ENCODE measurements at regions not wholly inside any gene's neighbourhood (a gene's known extent, or its start where the extent isn't known, plus 50 kb on each side); places are given as distances from the start of the nearest gene placed in this dataset.

- no peak overlapping the region for H3K4me2 ChIP-seq (ENCODE audit: low read length)
- no peaks in the 10 kb centered on the region for H3K36me3 ChIP-seq (ENCODE audit: insufficient read depth, low read length)
- no peak for TF ChIP-seq CTCF (IDR thresholded peaks at IDR 0.05; ENCODE audit: poor library complexity, severe bottlenecking)
- no peak for TF ChIP-seq EZH2 (IDR thresholded peaks at IDR 0.05; ENCODE audit: borderline replicate concordance, insufficient read depth, low read length, poor library complexity, severe bottlenecking)
- no peak for TF ChIP-seq SMC3 (conservative IDR thresholded peaks at IDR 0.05; ENCODE audit: poor library complexity)
- TF ChIP-seq POLR2AphosphoS5 (IDR thresholded peaks at IDR 0.05): no peak
- no peak for TF ChIP-seq RAD21 (conservative IDR thresholded peaks at IDR 0.05)
- no peak for TF ChIP-seq MXI1 (conservative IDR thresholded peaks at IDR 0.05; ENCODE audit: poor library complexity, severe bottlenecking)
- TF ChIP-seq EP300 (conservative IDR thresholded peaks at IDR 0.05; ENCODE audit: poor library complexity, severe bottlenecking): no peak
- TF ChIP-seq REST (IDR thresholded peaks at IDR 0.05; ENCODE audit: borderline replicate concordance): no peak
- TF ChIP-seq TAF1 (IDR thresholded peaks at IDR 0.05; ENCODE audit: low read depth): no peak
- H3K9me2 ChIP-seq (ENCODE audit: insufficient read depth, low read length): no peaks in the 10 kb centered on the region
- no peaks in the 10 kb centered on the region for H4K20me1 ChIP-seq (ENCODE audit: insufficient read depth)
- H3K79me2 ChIP-seq (replicated peaks; ENCODE audit: insufficient read depth, low read length): no peaks in the 10 kb centered on the region
- H3K27ac ChIP-seq (ENCODE audit: low read length): no peak overlapping the region
- H2AFZ ChIP-seq (ENCODE audit: low read depth, low read length): no peak overlapping the region
- no peak overlapping the region for H3K4me3 ChIP-seq (ENCODE audit: low read length)
- no peak overlapping the region for H3K9ac ChIP-seq (ENCODE audit: low read length)
- no peaks in the 10 kb centered on the region for H3F3A ChIP-seq (ENCODE audit: insufficient read depth, low read length, poor library complexity, severe bottlenecking)
- no peaks in the 10 kb centered on the region for H3K9me3 ChIP-seq (ENCODE audit: low read length)
- no peaks in the 10 kb centered on the region for H3K27me3 ChIP-seq (ENCODE audit: insufficient read depth, low read depth, low read length)
These were observed 590.2 kb upstream of the MEF2C start for GRCh38 chr5:89473196-89473595.

- Histone ChIP-seq H3K27me3 (ENCODE audit: insufficient read depth, low read depth, low read length) (no peaks in the 10 kb centered on the region), H4K20me1 (ENCODE audit: insufficient read depth) (no peaks in the 10 kb centered on the region), H3K9ac (ENCODE audit: low read length) (no peak overlapping the region), H3K36me3 (ENCODE audit: insufficient read depth, low read length) (no peaks in the 10 kb centered on the region), H3K79me2 (replicated peaks; ENCODE audit: insufficient read depth, low read length) (no peaks in the 10 kb centered on the region), H3K27ac (ENCODE audit: low read length) (no peak overlapping the region), H3K9me2 (ENCODE audit: insufficient read depth, low read length) (no peaks in the 10 kb centered on the region), H3K9me3 (ENCODE audit: low read length) (no peaks in the 10 kb centered on the region), H3K4me3 (ENCODE audit: low read length) (no peak overlapping the region), H3F3A (ENCODE audit: insufficient read depth, low read length, poor library complexity, severe bottlenecking) (no peaks in the 10 kb centered on the region), H2AFZ (ENCODE audit: low read depth, low read length) (no peak overlapping the region), H3K4me2 (ENCODE audit: low read length) (no peak overlapping the region)
- no peak for TF ChIP-seq TAF1 (IDR thresholded peaks at IDR 0.05; ENCODE audit: low read depth)
- TF ChIP-seq SMC3 (conservative IDR thresholded peaks at IDR 0.05; ENCODE audit: poor library complexity): no peak
- no peak for TF ChIP-seq EP300 (conservative IDR thresholded peaks at IDR 0.05; ENCODE audit: poor library complexity, severe bottlenecking)
- no peak for TF ChIP-seq RAD21 (conservative IDR thresholded peaks at IDR 0.05)
- no peak for TF ChIP-seq EZH2 (IDR thresholded peaks at IDR 0.05; ENCODE audit: borderline replicate concordance, insufficient read depth, low read length, poor library complexity, severe bottlenecking)
These were observed 588.6 kb upstream of the MEF2C start for GRCh38 chr5:89471541-89471940.

All from neural cell (in vitro differentiated cells).